ENCODE measurements at regions not wholly inside any gene's neighbourhood (a gene's known extent, or its start where the extent isn't known, plus 50 kb on each side); places are given as distances from the start of the nearest gene placed in this dataset.

GRCh38 chr2:33788044-33788443 is 188.9 kb upstream of the FAM98A start:
- FAIRE-seq (no peak), DNase-seq (no peak)

GRCh38 chr2:33786881-33787280 is 187.8 kb upstream of the FAM98A start:
- FAIRE-seq (no peak), DNase-seq (no peak)
- Histone ChIP-seq H3K9me3 (ENCODE audit: control insufficient read depth in 2 of 3, insufficient read depth in 1 of 3, low read length in 3 of 3) (no peaks in the 10 kb centered on the region), H3K27me3 (ENCODE audit: control insufficient read depth, insufficient read depth, low read length) (no peaks in the 10 kb centered on the region), H3K4me3 (ENCODE audit: low read length in 3 of 3) (no peak overlapping the region), H3K27ac (ENCODE audit: low read depth in 2 of 2, low read length in 2 of 2) (no peak overlapping the region), H3K9ac (ENCODE audit: low read length in 3 of 3) (no peak overlapping the region), H3K4me1 (ENCODE audit: control insufficient read depth in 2 of 3, insufficient read depth in 2 of 3, low read depth in 1 of 3, low read length in 3 of 3) (no peaks in the 10 kb centered on the region), H3K36me3 (ENCODE audit: control insufficient read depth in 2 of 3, insufficient read depth in 3 of 3, low read length in 3 of 3) (no peaks in the 10 kb centered on the region)
- intact Hi-C loops (cut with DNase I), result no loop called here
- TF ChIP-seq CTCF (IDR thresholded peaks at IDR 0.05; ENCODE audit: borderline replicate concordance, extremely low read depth, insufficient read depth), result no peak

More at GRCh38 chr2:33788044-33788443, 188.9 kb upstream of the FAM98A start:
- Histone ChIP-seq H3K27ac (ENCODE audit: low read depth in 2 of 2, low read length in 2 of 2) (no peak overlapping the region), H3K9ac (ENCODE audit: low read length in 3 of 3) (no peak overlapping the region), H3K9me3 (ENCODE audit: control insufficient read depth in 2 of 3, insufficient read depth in 1 of 3, low read length in 3 of 3) (no peaks in the 10 kb centered on the region), H3K36me3 (ENCODE audit: control insufficient read depth in 2 of 3, insufficient read depth in 3 of 3, low read length in 3 of 3) (no peaks in the 10 kb centered on the region), H3K4me1 (ENCODE audit: control insufficient read depth in 2 of 3, insufficient read depth in 2 of 3, low read depth in 1 of 3, low read length in 3 of 3) (no peaks in the 10 kb centered on the region), H3K4me3 (ENCODE audit: low read length in 3 of 3) (no peak overlapping the region), H3K27me3 (ENCODE audit: control insufficient read depth, insufficient read depth, low read length) (no peaks in the 10 kb centered on the region)
- intact Hi-C loops (cut with DNase I), result no loop called here
- no peak for TF ChIP-seq CTCF (IDR thresholded peaks at IDR 0.05; ENCODE audit: borderline replicate concordance, extremely low read depth, insufficient read depth)

GRCh38 chr2:33785201-33786106 is 186.4 kb upstream of the FAM98A start:
- H3K27ac ChIP-seq (ENCODE audit: low read depth in 2 of 2, low read length in 2 of 2), result no peak overlapping the region
- no peaks in the 10 kb centered on the region for H3K4me1 ChIP-seq (ENCODE audit: control insufficient read depth in 2 of 3, insufficient read depth in 2 of 3, low read depth in 1 of 3, low read length in 3 of 3)
- no peak for TF ChIP-seq CTCF (IDR thresholded peaks at IDR 0.05; ENCODE audit: borderline replicate concordance, extremely low read depth, insufficient read depth)
- no peak overlapping the region for H3K4me3 ChIP-seq (ENCODE audit: low read length in 3 of 3)
- intact Hi-C loops (cut with DNase I), result no loop called here
- H3K9ac ChIP-seq (ENCODE audit: low read length in 3 of 3), result no peak overlapping the region
- no peaks in the 10 kb centered on the region for H3K9me3 ChIP-seq (ENCODE audit: control insufficient read depth in 2 of 3, insufficient read depth in 1 of 3, low read length in 3 of 3)
- DNase-seq, result no peak
- FAIRE-seq, result no peak
- no peaks in the 10 kb centered on the region for H3K27me3 ChIP-seq (ENCODE audit: control insufficient read depth, insufficient read depth, low read length)
- H3K36me3 ChIP-seq (ENCODE audit: control insufficient read depth in 2 of 3, insufficient read depth in 3 of 3, low read length in 3 of 3), result no peaks in the 10 kb centered on the region

Measured in kidney (tissue), 13 donors.